Parathyroid adenoma (tissue), 2 donors: ENCODE measurements at regions not wholly inside any gene's neighbourhood (a gene's known extent, or its start where the extent isn't known, plus 50 kb on each side); places are given as distances from the start of the nearest gene placed in this dataset.

ENCODE experiments used
- H2AFZ ChIP-seq: fragments of 300-600 bp; sonication (generic); one replicate; pipeline ENCODE4 v1.7.0; 2017; ENCODE audit warnings: antibody characterized with exemption, mild to moderate bottlenecking
- H3K27ac ChIP-seq: fragments of 300-600 bp; sonication (generic); one replicate; pipeline ENCODE4 v1.7.0; 2017
- H3K27me3 ChIP-seq: fragments of 300-600 bp; sonication (generic); one replicate; pipeline ENCODE4 v1.7.0; 2017; ENCODE audit warnings: low read length; ENCODE audit not compliant: control insufficient read depth, insufficient read depth
- H3K36me3 ChIP-seq: fragments of 300-600 bp; sonication (generic); one replicate; pipeline ENCODE4 v1.7.0; 2017; ENCODE audit warnings: low read length; ENCODE audit not compliant: control insufficient read depth, insufficient read depth
- H3K4me1 ChIP-seq: fragments of 300-600 bp; sonication (generic); one replicate; pipeline ENCODE4 v1.7.0; 2017; ENCODE audit warnings: control low read depth
- H3K4me2 ChIP-seq: fragments of 300-600 bp; sonication (generic); one replicate; pipeline ENCODE4 v1.7.0; 2017; ENCODE audit warnings: low read length
- H3K4me3 ChIP-seq: fragments of 300-600 bp; sonication (generic); one replicate; pipeline ENCODE4 v1.7.0; 2017; ENCODE audit warnings: low read depth, low read length
- H3K79me2 ChIP-seq: fragments of 300-600 bp; sonication (generic); one replicate; pipeline ENCODE4 v1.7.0; 2017; ENCODE audit warnings: control low read depth
- H3K9ac ChIP-seq: fragments of 300-600 bp; sonication (generic); one replicate; pipeline ENCODE4 v1.7.0; 2017; ENCODE audit warnings: mild to moderate bottlenecking
- H3K9me3 ChIP-seq: fragments of 300-600 bp; sonication (generic); one replicate; pipeline ENCODE4 v1.7.0; 2017; ENCODE audit warnings: low read length; ENCODE audit not compliant: control insufficient read depth
- TF ChIP-seq, protein P1 (sequence below): fragments of 300-600 bp; sonication (generic); IDR thresholded peaks from one replicate; pipeline ENCODE4 v1.7.0; 2017; ENCODE audit warnings: antibody characterized with exemption, mild to moderate bottlenecking
- donor health status: primary hyperparathyroidism.

DNA sequence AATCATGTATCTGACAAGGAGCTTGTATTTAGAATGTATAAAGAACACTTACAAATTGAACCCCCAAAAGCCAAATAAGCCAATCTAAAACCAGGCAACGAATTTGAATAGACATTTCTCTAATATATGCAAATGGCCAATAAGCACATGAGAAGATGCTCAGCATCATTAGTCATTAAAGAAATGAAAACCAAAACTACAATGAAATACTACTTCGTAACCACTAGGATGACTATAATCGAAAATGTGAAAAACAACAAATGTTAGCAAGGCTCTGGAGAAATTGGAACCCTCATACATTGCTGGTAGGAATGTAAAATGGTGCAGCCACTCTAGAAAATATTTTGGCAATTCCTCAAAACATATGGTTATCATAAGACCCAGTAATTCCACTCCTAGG is 105.8 kb upstream of the TOP1 start:
- no peaks in the 10 kb centered on the region for H3K27me3 ChIP-seq
- H3K4me2 ChIP-seq = no peak overlapping the region
- H3K79me2 ChIP-seq = no peaks in the 10 kb centered on the region
- no peak overlapping the region for H3K27ac ChIP-seq
- H3K4me1 ChIP-seq = no peaks in the 10 kb centered on the region
- H3K36me3 ChIP-seq = no peaks in the 10 kb centered on the region
- no peak overlapping the region for H3K9ac ChIP-seq
- no peaks in the 10 kb centered on the region for H3K9me3 ChIP-seq
- H3K4me3 ChIP-seq = no peak overlapping the region
- TF ChIP-seq, protein P1, sequence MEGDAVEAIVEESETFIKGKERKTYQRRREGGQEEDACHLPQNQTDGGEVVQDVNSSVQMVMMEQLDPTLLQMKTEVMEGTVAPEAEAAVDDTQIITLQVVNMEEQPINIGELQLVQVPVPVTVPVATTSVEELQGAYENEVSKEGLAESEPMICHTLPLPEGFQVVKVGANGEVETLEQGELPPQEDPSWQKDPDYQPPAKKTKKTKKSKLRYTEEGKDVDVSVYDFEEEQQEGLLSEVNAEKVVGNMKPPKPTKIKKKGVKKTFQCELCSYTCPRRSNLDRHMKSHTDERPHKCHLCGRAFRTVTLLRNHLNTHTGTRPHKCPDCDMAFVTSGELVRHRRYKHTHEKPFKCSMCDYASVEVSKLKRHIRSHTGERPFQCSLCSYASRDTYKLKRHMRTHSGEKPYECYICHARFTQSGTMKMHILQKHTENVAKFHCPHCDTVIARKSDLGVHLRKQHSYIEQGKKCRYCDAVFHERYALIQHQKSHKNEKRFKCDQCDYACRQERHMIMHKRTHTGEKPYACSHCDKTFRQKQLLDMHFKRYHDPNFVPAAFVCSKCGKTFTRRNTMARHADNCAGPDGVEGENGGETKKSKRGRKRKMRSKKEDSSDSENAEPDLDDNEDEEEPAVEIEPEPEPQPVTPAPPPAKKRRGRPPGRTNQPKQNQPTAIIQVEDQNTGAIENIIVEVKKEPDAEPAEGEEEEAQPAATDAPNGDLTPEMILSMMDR = no peak
- H2AFZ ChIP-seq = no peak overlapping the region

DNA sequence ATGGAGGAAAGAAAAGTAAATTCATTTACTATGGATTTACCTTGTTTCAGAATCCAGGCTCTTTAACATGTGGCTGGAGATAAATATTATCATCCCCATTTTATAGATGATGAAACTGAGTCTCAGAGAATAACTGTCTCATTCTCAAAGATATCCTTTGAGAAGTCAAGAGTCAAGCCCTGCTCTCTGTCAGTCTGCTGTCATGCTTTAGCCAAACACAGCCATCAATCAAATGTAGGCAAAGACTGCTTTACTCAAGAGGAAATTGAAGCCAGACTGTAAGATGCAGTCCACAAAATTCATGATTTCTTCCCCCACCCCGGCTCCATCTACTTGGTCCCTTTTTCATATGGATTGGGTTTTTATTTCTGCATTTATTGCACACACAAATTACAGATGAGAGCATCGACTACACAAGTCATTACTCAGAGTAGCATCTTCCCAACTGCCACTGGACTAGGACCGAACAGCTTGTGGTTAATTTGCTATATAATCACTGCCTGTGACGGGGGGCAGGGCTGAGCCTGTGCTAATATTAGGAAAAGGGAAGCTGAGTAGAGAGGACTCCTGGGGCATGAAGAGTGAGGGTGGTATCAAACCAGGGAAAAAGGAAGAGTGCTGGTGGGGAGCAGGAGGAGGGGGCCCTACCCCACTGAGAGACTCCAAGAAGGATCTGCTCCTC is 102.7 kb upstream of the TOP1 start:
- Histone ChIP-seq H3K27ac (no peak overlapping the region), H3K9ac (no peak overlapping the region), H3K27me3 (no peaks in the 10 kb centered on the region), H3K4me3 (no peak overlapping the region), H3K4me2 (no peak overlapping the region), H3K36me3 (no peaks in the 10 kb centered on the region), H3K4me1 (no peaks in the 10 kb centered on the region), H2AFZ (no peak overlapping the region), H3K79me2 (no peaks in the 10 kb centered on the region), H3K9me3 (no peaks in the 10 kb centered on the region)
- TF ChIP-seq, protein P1 = no peak

DNA sequence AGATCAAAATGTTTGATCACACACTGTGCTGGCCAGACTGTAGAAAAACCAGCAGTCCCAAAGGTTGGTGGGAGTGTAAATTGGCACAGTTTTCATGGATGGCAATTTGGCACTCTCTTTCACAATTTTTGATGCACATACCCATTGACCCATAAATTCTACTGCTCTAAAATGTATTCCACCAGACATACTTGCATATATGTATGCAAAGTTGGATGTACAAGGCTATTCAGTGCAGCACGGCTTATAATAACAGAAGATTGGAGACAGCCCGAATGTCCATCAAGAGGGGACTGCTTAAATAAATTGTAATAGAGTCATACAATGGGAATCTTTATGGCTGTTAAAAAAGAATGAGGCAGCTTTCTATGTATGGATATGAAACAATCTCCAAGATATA is 101.7 kb upstream of the TOP1 start:
- TF ChIP-seq, protein P1 = no peak
- H2AFZ ChIP-seq = no peak overlapping the region
- no peak overlapping the region for H3K27ac ChIP-seq
- no peaks in the 10 kb centered on the region for H3K27me3 ChIP-seq
- H3K4me1 ChIP-seq = no peaks in the 10 kb centered on the region
- H3K9me3 ChIP-seq = no peaks in the 10 kb centered on the region
- no peak overlapping the region for H3K4me3 ChIP-seq
- H3K79me2 ChIP-seq = no peaks in the 10 kb centered on the region
- no peak overlapping the region for H3K9ac ChIP-seq
- H3K4me2 ChIP-seq = no peak overlapping the region
- H3K36me3 ChIP-seq = no peaks in the 10 kb centered on the region

DNA sequence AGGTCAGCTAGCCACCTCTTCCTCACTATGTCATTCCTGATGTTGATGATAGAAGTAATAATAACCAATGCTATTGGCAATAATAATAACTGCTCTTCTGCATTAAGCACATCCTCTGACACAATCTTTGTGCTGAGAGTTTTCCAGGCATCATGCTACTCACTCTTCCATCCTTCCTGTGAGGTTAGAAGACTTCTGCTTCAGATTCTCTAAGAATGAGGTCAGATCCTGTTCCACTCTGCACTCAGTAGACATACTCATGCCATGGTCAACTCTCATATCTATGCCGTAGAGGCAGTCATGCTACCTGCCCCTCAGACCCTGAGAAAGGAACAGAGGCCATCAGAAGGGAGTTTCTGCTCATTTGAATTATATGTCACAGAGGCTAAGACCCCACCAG is 98.1 kb upstream of the TOP1 start:
- Histone ChIP-seq H3K27me3 (no peaks in the 10 kb centered on the region), H3K27ac (no peak overlapping the region), H3K36me3 (no peaks in the 10 kb centered on the region), H3K9me3 (no peaks in the 10 kb centered on the region), H3K79me2 (no peaks in the 10 kb centered on the region), H3K4me1 (no peaks in the 10 kb centered on the region), H3K9ac (no peak overlapping the region), H2AFZ (no peak overlapping the region), H3K4me2 (no peak overlapping the region), H3K4me3 (no peak overlapping the region)
- TF ChIP-seq, protein P1 = no peak

DNA sequence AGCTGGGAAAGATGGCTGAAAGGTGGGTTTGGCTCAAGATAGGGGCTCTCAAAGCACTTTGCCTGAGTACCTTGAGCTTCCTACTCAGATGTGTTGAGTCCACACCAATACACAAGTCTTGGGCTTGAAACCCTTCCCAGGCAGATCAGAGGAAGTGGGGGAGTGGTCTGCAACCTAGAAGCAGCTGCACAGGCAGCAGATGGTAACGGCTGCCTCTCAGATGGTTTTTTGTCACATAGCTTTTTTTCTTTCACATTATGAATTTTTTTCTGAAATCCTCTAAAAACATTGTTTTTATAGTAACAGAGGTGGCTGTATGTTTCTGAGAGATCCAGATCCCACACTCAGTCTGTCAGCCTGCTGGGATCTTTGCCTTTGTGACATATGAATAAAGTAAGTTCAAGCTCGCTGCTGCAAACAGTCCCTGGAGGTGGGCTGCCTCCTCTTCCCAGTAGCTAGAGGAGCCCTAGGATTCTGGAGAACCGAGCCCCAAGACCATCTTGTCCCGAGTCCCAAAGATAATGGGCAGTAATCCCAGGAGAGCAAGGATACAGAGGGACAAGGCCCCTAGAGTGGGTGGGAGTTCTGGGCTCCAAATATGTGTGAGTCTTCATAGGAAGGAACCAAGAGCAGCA is 97.1 kb upstream of the TOP1 start:
- TF ChIP-seq, protein P1 = no peak
- no peaks in the 10 kb centered on the region for H3K27me3 ChIP-seq

More for the DNA sequence above, 97.1 kb upstream of the TOP1 start:
- Histone ChIP-seq H3K9me3 (no peaks in the 10 kb centered on the region), H3K4me2 (no peak overlapping the region), H2AFZ (no peak overlapping the region), H3K4me1 (no peaks in the 10 kb centered on the region), H3K27ac (no peak overlapping the region), H3K79me2 (no peaks in the 10 kb centered on the region), H3K36me3 (no peaks in the 10 kb centered on the region), H3K4me3 (no peak overlapping the region), H3K9ac (no peak overlapping the region)
